Vagina (tissue), 2 donors: ENCODE measurements at regions not wholly inside any gene's neighbourhood (a gene's known extent, or its start where the extent isn't known, plus 50 kb on each side); places are given as distances from the start of the nearest gene placed in this dataset.
"Not testable (repeated sequence)": the region's sequence is repeated elsewhere in the genome, so short reads cannot be mapped to it uniquely, and the experiment has no call there.

Source experiments
- DNase-seq, 2 donors: peaks; one replicate each; pipeline ENCODE4 v3.0.0-alpha.2; 2017; ENCODE audit errors: extremely low spot score in 2 of 2
- H3K27ac ChIP-seq: fragments of 200-600 bp; sonication (generic); one replicate; pipeline ENCODE4 v1.5.1; 2019
- H3K27me3 ChIP-seq: fragments of 200-600 bp; sonication (generic); one replicate; pipeline ENCODE4 v1.5.1; 2019
- H3K36me3 ChIP-seq, 2 donors: fragments of 200-600 bp; sonication (generic); one replicate each; pipeline ENCODE4 v1.5.1; 2017 to 2019
- H3K4me1 ChIP-seq: fragments of 200-600 bp; sonication (generic); one replicate; pipeline ENCODE4 v1.5.1; 2019
- H3K4me3 ChIP-seq, 2 donors: fragments of 200-600 bp; sonication (generic); 1 replicate in 1 of 2; 2 replicates in 1 of 2; pipeline ENCODE4 v1.5.1; 2016 to 2019
- H3K9me3 ChIP-seq: fragments of 200-600 bp; sonication (generic); one replicate; pipeline ENCODE4 v1.5.1; 2019
- CTCF ChIP-seq, 3 experiments: fragments of 450-650 bp in 2 of 3; fragments of 200-600 bp in 1 of 3; sonication (generic) in 1 of 3; IDR thresholded peaks; one replicate each; pipeline ENCODE4 v1.5.1; 2017 to 2019; ENCODE audit warnings: antibody characterized with exemption in 3 of 3, mild to moderate bottlenecking in 2 of 3, moderate library complexity in 2 of 3
- POLR2A ChIP-seq, 2 donors: fragments of 450-650 bp; IDR thresholded peaks; one replicate each; pipeline ENCODE4 v1.6.1; 2017; ENCODE audit warnings: antibody characterized with exemption in 2 of 2, mild to moderate bottlenecking in 2 of 2, moderate library complexity in 2 of 2
- POLR2AphosphoS5 ChIP-seq, 2 donors: sonication (generic); formaldehyde crosslinking; IDR thresholded peaks; one replicate each; pipeline ENCODE4 v1.9.0; 2017; ENCODE audit warnings: antibody characterized with exemption in 2 of 2, mild to moderate bottlenecking in 2 of 2, low read depth in 1 of 2; ENCODE audit not compliant: insufficient read depth in 1 of 2
- intact Hi-C: fragments of 100-400 bp; cut with DNase I; formaldehyde crosslinking; loops from one replicate; pipeline ENCODE4 v1.15.1; 2023

GRCh38 chrX:39791691-39792090, 306.1 kb downstream of the BCOR start:
- intact Hi-C loops = no loop called here
- Histone ChIP-seq H3K36me3 (no peaks in the 10 kb centered on the region), H3K27me3 (no peaks in the 10 kb centered on the region), H3K27ac (no peak overlapping the region), H3K4me3 (no peak overlapping the region), H3K9me3 (no peaks in the 10 kb centered on the region), H3K4me1 (no peaks in the 10 kb centered on the region)
- no peak for DNase-seq
- TF ChIP-seq CTCF (IDR thresholded peaks at IDR 0.05) (no peak), POLR2AphosphoS5 (IDR thresholded peaks at IDR 0.05; ENCODE audit: insufficient read depth in 1 of 2, low read depth in 1 of 2) (no peak), POLR2A (IDR thresholded peaks at IDR 0.05) (no peak)

- no peak for DNase-seq
- TF ChIP-seq POLR2AphosphoS5 (IDR thresholded peaks at IDR 0.05; ENCODE audit: insufficient read depth in 1 of 2, low read depth in 1 of 2) (no peak), POLR2A (IDR thresholded peaks at IDR 0.05) (no peak), CTCF (IDR thresholded peaks at IDR 0.05) (no peak)
- no peaks in the 10 kb centered on the region for H3K27me3 ChIP-seq
- no peaks in the 10 kb centered on the region for H3K36me3 ChIP-seq
- intact Hi-C loops = no loop called here
- no peaks in the 10 kb centered on the region for H3K9me3 ChIP-seq
- H3K27ac ChIP-seq = no peak overlapping the region
- no peaks in the 10 kb centered on the region for H3K4me1 ChIP-seq
- H3K4me3 ChIP-seq = no peak overlapping the region
Measured at GRCh38 chrX:39795605-39796004, 302.2 kb downstream of the BCOR start.

- Histone ChIP-seq H3K4me3 (no peak overlapping the region), H3K36me3 (no peaks in the 10 kb centered on the region), H3K9me3 (no peaks in the 10 kb centered on the region), H3K27ac (no peak overlapping the region), H3K4me1 (no peaks in the 10 kb centered on the region), H3K27me3 (no peaks in the 10 kb centered on the region)
- no peak for TF ChIP-seq POLR2A (IDR thresholded peaks at IDR 0.05)
- TF ChIP-seq CTCF (IDR thresholded peaks at IDR 0.05) = no peak
- TF ChIP-seq POLR2AphosphoS5 (IDR thresholded peaks at IDR 0.05; ENCODE audit: insufficient read depth in 1 of 2, low read depth in 1 of 2) = no peak
- intact Hi-C loops = no loop called here
- no peak for DNase-seq
Measured at GRCh38 chrX:39796856-39797255, 300.9 kb downstream of the BCOR start.

- intact Hi-C loops, H3K27me3 ChIP-seq, DNase-seq, H3K9me3 ChIP-seq, H3K27ac ChIP-seq, H3K4me3 ChIP-seq, H3K36me3 ChIP-seq, H3K4me1 ChIP-seq: not testable (repeated sequence)
Measured at GRCh38 chrX:39798488-39798887, 299.3 kb downstream of the BCOR start.

- intact Hi-C loops = no loop called here
- TF ChIP-seq CTCF (IDR thresholded peaks at IDR 0.05) = no peak
- no peak for TF ChIP-seq POLR2AphosphoS5 (IDR thresholded peaks at IDR 0.05; ENCODE audit: insufficient read depth in 1 of 2, low read depth in 1 of 2)
- no peak for TF ChIP-seq POLR2A (IDR thresholded peaks at IDR 0.05)
- no peak overlapping the region for H3K27ac ChIP-seq
- no peaks in the 10 kb centered on the region for H3K36me3 ChIP-seq
- H3K9me3 ChIP-seq = no peaks in the 10 kb centered on the region
- H3K4me1 ChIP-seq = no peaks in the 10 kb centered on the region
- no peak for DNase-seq
- no peaks in the 10 kb centered on the region for H3K27me3 ChIP-seq
- H3K4me3 ChIP-seq = no peak overlapping the region
Measured at GRCh38 chrX:39802354-39802753, 295.4 kb downstream of the BCOR start.

GRCh38 chrX:39802908-39803307, 294.9 kb downstream of the BCOR start:
- Histone ChIP-seq H3K4me1 (no peaks in the 10 kb centered on the region), H3K27me3 (no peaks in the 10 kb centered on the region), H3K9me3 (no peaks in the 10 kb centered on the region), H3K4me3 (no peak overlapping the region), H3K36me3 (no peaks in the 10 kb centered on the region), H3K27ac (no peak overlapping the region)
- intact Hi-C loops = no loop called here
- TF ChIP-seq CTCF (IDR thresholded peaks at IDR 0.05) = no peak
- no peak for TF ChIP-seq POLR2A (IDR thresholded peaks at IDR 0.05)
- TF ChIP-seq POLR2AphosphoS5 (IDR thresholded peaks at IDR 0.05; ENCODE audit: insufficient read depth in 1 of 2, low read depth in 1 of 2) = no peak
- DNase-seq = no peak
